ENCODE measurements at regions not wholly inside any gene's neighbourhood (a gene's known extent, or its start where the extent isn't known, plus 50 kb on each side); places are given as distances from the start of the nearest gene placed in this dataset.
"Not testable (repeated sequence)": the region's sequence is repeated elsewhere in the genome, so short reads cannot be mapped to it uniquely, and the experiment has no call there.

- DNase-seq, result no peak
Measured at GRCh38 chr3:24689353-24689752, 194.7 kb upstream of the THRB start.

- no peak for DNase-seq
Measured at GRCh38 chr3:24690777-24691176, 196.1 kb upstream of the THRB start.

- not testable (repeated sequence) for DNase-seq
Measured at GRCh38 chr3:24699078-24699477, 204.4 kb upstream of the THRB start.

GRCh38 chr3:24704496-24704895, 209.8 kb upstream of the THRB start:
- no peak for DNase-seq

GRCh38 chr3:24707936-24708335, 213.3 kb upstream of the THRB start:
- no peak for DNase-seq

GRCh38 chr3:24709956-24710355, 215.3 kb upstream of the THRB start:
- no peak for DNase-seq

- DNase-seq, result no peak
Measured at GRCh38 chr3:24713516-24713915, 218.9 kb upstream of the THRB start.

- no peak for DNase-seq
Measured at GRCh38 chr3:24714436-24714835, 219.8 kb upstream of the THRB start.

GRCh38 chr3:24715171-24715792, 220.6 kb upstream of the THRB start:
- no peak for DNase-seq

- no peak for DNase-seq
Measured at GRCh38 chr3:24722087-24722486, 227.4 kb upstream of the THRB start.

GRCh38 chr3:24725514-24726255, 231.0 kb upstream of the THRB start:
- DNase-seq, result no peak

GRCh38 chr3:24726423-24726822, 231.8 kb upstream of the THRB start:
- DNase-seq, result no peak

- DNase-seq, result no peak
Measured at GRCh38 chr3:24730173-24730572, 235.5 kb upstream of the THRB start.

- no peak for DNase-seq
Measured at GRCh38 chr3:24734019-24734418, 239.4 kb upstream of the THRB start.

- DNase-seq, result no peak
Measured at GRCh38 chr3:24736701-24737100, 242.1 kb upstream of the THRB start.

- peak; percentile 54 to 81 for DNase-seq
Measured at GRCh38 chr3:24740326-24740725, 245.7 kb upstream of the THRB start.

GRCh38 chr3:24741506-24741905, 246.9 kb upstream of the THRB start:
- DNase-seq, result no peak

GRCh38 chr3:24748520-24748919, 253.9 kb upstream of the THRB start:
- no peak for DNase-seq

GRCh38 chr3:24751020-24751419, 256.4 kb upstream of the THRB start:
- no peak for DNase-seq

- no peak for DNase-seq
Measured at GRCh38 chr3:24756101-24756888, 261.6 kb upstream of the THRB start.

GRCh38 chr3:24763393-24763792, 268.7 kb upstream of the THRB start:
- DNase-seq, result no peak

- DNase-seq, result no peak
Measured at GRCh38 chr3:24764236-24764915, 269.7 kb upstream of the THRB start.

- no peak for DNase-seq
Measured at GRCh38 chr3:24765399-24765798, 270.7 kb upstream of the THRB start.
